Natural killer cell (primary cell): ENCODE measurements at regions not wholly inside any gene's neighbourhood (a gene's known extent, or its start where the extent isn't known, plus 50 kb on each side); places are given as distances from the start of the nearest gene placed in this dataset.
"Not testable (repeated sequence)": the region's sequence is repeated elsewhere in the genome, so short reads cannot be mapped to it uniquely, and the experiment has no call there.

Experiments used
- ATAC-seq, 3 donors: fragments of 150-1000 bp in 2 of 3; fragments of 200-7000 bp in 1 of 3; cut with Tn5 transposase; 1 replicate in 1 of 3; 2 replicates in 2 of 3; pipeline ENCODE4 v1.10.0; 2021; ENCODE audit warnings: mild to moderate bottlenecking in 2 of 3, moderate library complexity in 2 of 3
- DNase-seq, 2 donors: peaks; one replicate each; pipeline versions ENCODE4 v3.0.0 to v3.0.0-alpha.2; 2013 to 2021; ENCODE audit warnings: mixed read lengths in 1 of 2
- H3K27ac ChIP-seq: one replicate; pipeline ENCODE4 v1.5.1; 2013; ENCODE audit warnings: mild to moderate bottlenecking, low read length
- H3K27me3 ChIP-seq: one replicate; pipeline ENCODE4 v1.6.1; 2013; ENCODE audit warnings: low read length; ENCODE audit not compliant: control insufficient read depth, insufficient read depth
- H3K36me3 ChIP-seq: one replicate; pipeline ENCODE4 v1.6.1; 2013; ENCODE audit warnings: low read length; ENCODE audit not compliant: control insufficient read depth, insufficient read depth
- H3K4me1 ChIP-seq: one replicate; pipeline ENCODE4 v1.6.1; 2013; ENCODE audit warnings: low read length; ENCODE audit not compliant: control insufficient read depth, insufficient read depth
- H3K4me3 ChIP-seq: one replicate; pipeline ENCODE4 v1.5.1; 2013; ENCODE audit warnings: low read length
- H3K9me3 ChIP-seq: one replicate; pipeline ENCODE4 v1.6.1; 2013; ENCODE audit warnings: low read length; ENCODE audit not compliant: control insufficient read depth, insufficient read depth
- H3K27ac Mint-ChIP-seq, 2 donors: one replicate each; pipeline ENCODE4 v1.8.0; 2022; ENCODE audit warnings: mild to moderate bottlenecking in 2 of 2, mixed read lengths in 2 of 2, moderate library complexity in 1 of 2
- H3K27me3 Mint-ChIP-seq, 2 donors: one replicate each; pipeline ENCODE4 v1.8.0; 2022; ENCODE audit warnings: low read depth in 2 of 2, mixed read lengths in 2 of 2
- H3K36me3 Mint-ChIP-seq: one replicate; pipeline ENCODE4 v1.8.0; 2022; ENCODE audit warnings: mixed read lengths
- H3K4me1 Mint-ChIP-seq, 2 donors: one replicate each; pipeline ENCODE4 v1.8.0; 2022; ENCODE audit warnings: mixed read lengths in 2 of 2
- H3K4me3 Mint-ChIP-seq: one replicate; pipeline ENCODE4 v1.8.0; 2022; ENCODE audit warnings: mild to moderate bottlenecking, moderate library complexity, mixed read lengths
- H3K9me3 Mint-ChIP-seq, 2 donors: one replicate each; pipeline ENCODE4 v1.8.0; 2022; ENCODE audit warnings: mixed read lengths in 2 of 2
- WGBS: methylation state at CpG from one replicate; pipeline ENCODE4 v1.1.7; 2013; ENCODE audit warnings: missing lambda C conversion rate; ENCODE audit not compliant: insufficient coverage; 5-methylcytosine and 5-hydroxymethylcytosine counted together
- intact Hi-C: fragments of 100-400 bp; cut with micrococcal nuclease; formaldehyde crosslinking; loops from one replicate; pipeline ENCODE4 v1.14.2; 2022

DNA sequence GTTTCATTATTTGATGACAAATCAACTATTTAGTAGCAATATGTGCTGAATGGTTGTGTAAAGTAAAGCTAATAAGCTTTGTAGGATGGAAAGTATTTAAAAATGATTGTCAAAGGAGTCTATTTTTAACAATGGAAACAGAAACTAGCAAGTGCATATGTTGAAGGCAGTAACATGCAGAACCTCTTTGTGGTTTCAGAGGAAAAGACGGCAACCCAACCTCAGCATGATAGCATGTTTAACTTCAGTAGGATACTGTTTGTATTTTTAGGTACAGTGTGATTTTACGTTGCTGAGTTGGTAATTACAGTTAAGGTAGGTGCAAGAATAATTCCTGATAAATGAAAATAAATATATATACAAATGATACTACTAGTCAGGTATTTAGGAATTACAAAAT lies 545.4 kb downstream of the CDY1 start:
- H3K4me1 ChIP-seq, H3K36me3 ChIP-seq, H3K36me3 Mint-ChIP-seq, H3K27ac Mint-ChIP-seq, H3K27me3 Mint-ChIP-seq, intact Hi-C loops, H3K27me3 ChIP-seq, H3K4me1 Mint-ChIP-seq, H3K9me3 ChIP-seq, DNase-seq, H3K9me3 Mint-ChIP-seq, H3K4me3 ChIP-seq, H3K27ac ChIP-seq, H3K4me3 Mint-ChIP-seq, ATAC-seq: not testable (repeated sequence)
- WGBS, result no CpG with 5 or more reads among the region's 2 CpGs

GRCh38 chrY:26179326-26179725 lies 557.4 kb downstream of the CDY1 start:
- H3K36me3 Mint-ChIP-seq, H3K27ac ChIP-seq, H3K36me3 ChIP-seq, H3K4me3 Mint-ChIP-seq, H3K9me3 Mint-ChIP-seq, H3K27ac Mint-ChIP-seq, H3K27me3 Mint-ChIP-seq, H3K4me1 ChIP-seq, H3K4me1 Mint-ChIP-seq, intact Hi-C loops, H3K27me3 ChIP-seq, ATAC-seq, H3K4me3 ChIP-seq, DNase-seq, H3K9me3 ChIP-seq: not testable (repeated sequence)
- WGBS, result no CpG with 5 or more reads among the region's 6 CpGs

DNA sequence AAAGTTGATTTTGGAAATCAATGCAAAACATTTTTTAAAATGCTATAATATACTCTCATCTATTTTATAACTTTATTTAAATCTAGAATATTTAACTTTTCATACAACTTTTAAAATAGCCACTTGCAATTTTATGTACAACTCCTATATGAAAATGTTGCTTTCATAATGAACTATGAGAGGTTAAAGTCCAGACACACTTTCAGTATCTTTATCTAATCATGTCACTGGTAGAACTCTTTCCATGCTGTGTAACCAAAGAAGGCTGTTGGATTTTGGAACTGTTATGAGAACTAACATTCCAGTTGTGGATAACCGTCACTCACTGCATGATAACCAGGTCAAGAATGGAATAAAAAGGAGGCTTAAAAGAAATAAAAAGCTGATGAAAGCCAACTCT lies 603.1 kb downstream of the CDY1 start:
- H3K27me3 Mint-ChIP-seq, H3K36me3 Mint-ChIP-seq, ATAC-seq, intact Hi-C loops, H3K4me3 ChIP-seq, H3K4me3 Mint-ChIP-seq, H3K27ac ChIP-seq, H3K27ac Mint-ChIP-seq, H3K9me3 ChIP-seq, H3K9me3 Mint-ChIP-seq, H3K4me1 ChIP-seq, H3K27me3 ChIP-seq, H3K4me1 Mint-ChIP-seq, H3K36me3 ChIP-seq, DNase-seq: not testable (repeated sequence)
- WGBS, result no CpG with 5 or more reads among the region's 1 CpG

- H3K36me3 Mint-ChIP-seq, H3K9me3 ChIP-seq, H3K4me3 ChIP-seq, intact Hi-C loops, H3K36me3 ChIP-seq, DNase-seq, H3K4me3 Mint-ChIP-seq, H3K4me1 Mint-ChIP-seq, H3K4me1 ChIP-seq, ATAC-seq, H3K27me3 ChIP-seq, H3K27ac ChIP-seq, H3K9me3 Mint-ChIP-seq, H3K27me3 Mint-ChIP-seq, H3K27ac Mint-ChIP-seq: not testable (repeated sequence)
- no CpG with 5 or more reads among the region's 1 CpG for WGBS
Observed at GRCh38 chrY:26225468-26225867, 603.6 kb downstream of the CDY1 start.

GRCh38 chrY:26240944-26241343 lies 619.0 kb downstream of the CDY1 start:
- H3K4me1 Mint-ChIP-seq, H3K4me1 ChIP-seq, H3K9me3 Mint-ChIP-seq, DNase-seq, H3K9me3 ChIP-seq, H3K4me3 ChIP-seq, H3K4me3 Mint-ChIP-seq, H3K36me3 ChIP-seq, H3K27me3 ChIP-seq, ATAC-seq, intact Hi-C loops, H3K27me3 Mint-ChIP-seq, H3K27ac Mint-ChIP-seq, H3K36me3 Mint-ChIP-seq, H3K27ac ChIP-seq: not testable (repeated sequence)
- no CpG with 5 or more reads among the region's 5 CpGs for WGBS

DNA sequence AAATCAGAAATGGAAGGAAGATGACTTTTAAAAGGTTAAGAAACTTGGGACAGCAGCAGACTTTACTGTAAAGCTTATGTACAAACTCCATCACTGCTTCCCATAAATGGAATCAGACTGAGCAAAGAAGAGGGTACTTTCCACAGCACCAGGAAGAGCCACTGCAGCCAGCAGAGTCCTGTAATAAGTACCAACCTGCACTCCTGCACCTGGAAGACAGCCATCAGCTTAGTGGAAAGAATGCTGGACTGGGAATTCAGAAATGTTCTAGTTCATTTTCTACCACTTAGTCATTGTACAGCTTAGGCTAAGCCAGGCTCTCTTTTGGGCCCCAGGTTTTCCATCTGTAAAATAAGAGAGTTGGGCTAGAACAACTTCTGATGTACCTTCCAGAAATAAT lies 632.3 kb downstream of the CDY1 start:
- H3K4me3 ChIP-seq, H3K4me3 Mint-ChIP-seq, H3K27me3 ChIP-seq, H3K27me3 Mint-ChIP-seq, H3K27ac Mint-ChIP-seq, H3K4me1 Mint-ChIP-seq, H3K27ac ChIP-seq, H3K36me3 Mint-ChIP-seq, H3K9me3 Mint-ChIP-seq, intact Hi-C loops, H3K4me1 ChIP-seq, H3K9me3 ChIP-seq, ATAC-seq, DNase-seq, H3K36me3 ChIP-seq: not testable (repeated sequence)

DNA sequence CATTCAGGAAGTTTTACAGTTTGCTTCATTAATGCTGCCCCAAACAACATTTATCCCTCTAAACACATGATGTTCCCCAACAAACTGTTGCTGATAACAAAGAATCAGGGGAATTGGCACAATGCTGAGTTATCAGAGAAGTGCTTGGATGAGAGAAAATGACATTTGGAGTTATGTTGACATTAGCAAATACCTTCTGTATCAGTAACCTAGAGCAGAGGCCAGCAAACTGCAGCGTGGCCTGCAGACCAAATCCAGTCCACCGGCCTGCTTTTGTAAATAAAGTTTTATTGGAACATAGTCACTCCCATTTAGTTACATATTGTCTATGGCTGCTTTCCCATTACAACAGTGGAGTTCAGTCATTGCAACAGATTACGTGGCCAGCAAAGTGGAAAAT lies 643.5 kb downstream of the CDY1 start:
- DNase-seq, H3K9me3 Mint-ChIP-seq, H3K36me3 Mint-ChIP-seq, H3K4me1 Mint-ChIP-seq, H3K27ac ChIP-seq, H3K27me3 ChIP-seq, H3K4me3 Mint-ChIP-seq, H3K4me3 ChIP-seq, H3K27ac Mint-ChIP-seq, ATAC-seq, H3K27me3 Mint-ChIP-seq, H3K36me3 ChIP-seq, H3K4me1 ChIP-seq, intact Hi-C loops, H3K9me3 ChIP-seq: not testable (repeated sequence)
- no CpG with 5 or more reads among the region's 3 CpGs for WGBS

DNA sequence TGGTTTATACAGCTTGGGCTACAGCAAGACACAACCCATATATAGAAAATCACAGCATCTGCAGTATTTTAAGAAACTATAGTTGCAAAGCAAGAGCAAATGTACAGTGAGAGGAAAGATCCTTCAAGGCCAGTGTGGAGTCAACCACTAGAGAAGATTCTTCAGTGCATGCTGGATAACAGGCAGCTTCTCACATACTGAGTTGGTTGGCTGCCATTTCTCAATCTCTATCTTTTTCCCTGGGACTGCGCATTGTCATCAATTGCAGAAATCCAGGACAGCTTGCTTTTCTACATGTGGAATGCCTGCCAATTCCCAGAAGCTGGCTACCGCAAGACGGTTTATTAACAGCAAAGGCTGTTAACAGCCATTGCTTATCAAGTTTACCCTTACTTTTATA lies 646.5 kb downstream of the CDY1 start:
- H3K27me3 Mint-ChIP-seq, H3K36me3 ChIP-seq, H3K4me1 Mint-ChIP-seq, H3K27me3 ChIP-seq, H3K4me1 ChIP-seq, DNase-seq, H3K4me3 ChIP-seq, H3K9me3 ChIP-seq, H3K4me3 Mint-ChIP-seq, ATAC-seq, H3K27ac ChIP-seq, H3K27ac Mint-ChIP-seq, H3K9me3 Mint-ChIP-seq, H3K36me3 Mint-ChIP-seq, intact Hi-C loops: not testable (repeated sequence)
- no CpG with 5 or more reads among the region's 3 CpGs for WGBS
